ENCODE measurements at regions not wholly inside any gene's neighbourhood (a gene's known extent, or its start where the extent isn't known, plus 50 kb on each side); places are given as distances from the start of the nearest gene placed in this dataset.
"Not testable (repeated sequence)": the region's sequence is repeated elsewhere in the genome, so short reads cannot be mapped to it uniquely, and the experiment has no call there.

DNA sequence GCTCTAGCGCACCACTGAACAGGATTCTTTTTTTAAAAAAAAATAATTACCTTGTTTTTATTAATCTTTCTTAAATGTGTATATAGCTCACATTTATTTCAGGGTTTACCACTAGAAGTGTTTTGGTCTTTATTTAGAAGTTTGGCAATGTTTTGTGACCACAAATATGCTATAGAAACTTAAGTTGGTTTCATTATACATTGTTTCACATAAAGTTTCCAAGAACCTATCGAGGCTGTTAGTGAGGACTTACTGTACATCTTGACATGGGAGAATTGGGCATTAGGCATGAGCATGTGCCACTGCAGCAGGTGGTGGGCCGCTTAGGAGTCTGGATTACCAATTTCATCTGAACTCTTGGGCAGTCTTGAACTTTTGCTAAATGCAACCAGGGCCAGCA, 77.9 kb upstream of the TMEM164 start:
- H3K36me3 Mint-ChIP-seq; H3K4me1 Mint-ChIP-seq (ENCODE audit: low read depth); H3K27me3 Mint-ChIP-seq; H3K9me3 Mint-ChIP-seq; H3K4me3 Mint-ChIP-seq; POLR2A ChIA-PET; intact Hi-C loops (cut with micrococcal nuclease); DNase-seq; CTCF ChIA-PET; H3K27ac Mint-ChIP-seq: not testable (repeated sequence)

DNA sequence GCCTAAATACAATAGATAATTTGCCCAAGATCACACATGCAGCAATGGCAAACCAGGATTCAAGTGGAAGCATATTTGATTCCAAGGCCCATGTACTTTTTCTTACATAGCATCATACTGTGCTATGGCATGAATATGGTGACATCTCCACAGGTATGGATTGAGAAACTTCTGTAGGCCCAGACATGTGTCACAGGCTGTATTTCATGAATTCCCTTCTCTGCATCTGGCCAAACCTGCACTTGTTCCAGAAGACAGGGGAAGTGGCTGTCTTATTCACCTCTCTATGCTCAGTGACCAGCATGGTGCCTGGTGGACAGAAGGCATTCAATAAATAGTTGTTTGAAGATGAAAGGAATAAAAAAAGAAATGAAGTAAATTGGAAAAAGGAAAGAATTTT, 77.3 kb upstream of the TMEM164 start:
- H3K9me3 Mint-ChIP-seq: no peaks in the 10 kb centered on the region
- DNase-seq: no peak
- ChIA-PET CTCF (no interaction called here), POLR2A (no interaction called here)
- H3K27me3 Mint-ChIP-seq: no peaks in the 10 kb centered on the region
- intact Hi-C loops (cut with micrococcal nuclease): no loop called here
- no peak overlapping the region for H3K4me3 Mint-ChIP-seq
- H3K36me3 Mint-ChIP-seq: no peaks in the 10 kb centered on the region
- H3K27ac Mint-ChIP-seq: no peak overlapping the region
- no peaks in the 10 kb centered on the region for H3K4me1 Mint-ChIP-seq (ENCODE audit: low read depth)

DNA sequence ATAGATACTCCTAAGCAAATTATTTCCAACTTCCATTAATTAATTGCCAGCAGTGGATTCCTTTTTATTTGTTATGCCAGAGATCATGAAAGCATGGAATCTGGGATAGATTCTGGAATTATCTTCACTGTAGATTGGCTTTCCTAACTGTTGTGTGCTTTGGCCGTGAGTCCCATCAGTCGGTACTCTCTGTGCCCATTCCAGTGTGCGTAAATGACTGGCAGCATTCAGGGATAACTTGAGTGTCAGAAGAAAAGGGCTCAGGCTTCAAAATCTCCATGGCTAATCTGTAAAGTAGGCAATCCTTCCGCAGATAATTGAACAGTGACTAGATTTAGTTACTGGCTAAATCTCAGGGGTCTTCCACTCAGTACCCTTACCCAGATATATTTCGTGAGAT, 76.8 kb upstream of the TMEM164 start:
- Mint-ChIP-seq H3K9me3 (no peaks in the 10 kb centered on the region), H3K36me3 (no peaks in the 10 kb centered on the region), H3K4me1 (ENCODE audit: low read depth) (no peaks in the 10 kb centered on the region), H3K27me3 (no peaks in the 10 kb centered on the region), H3K27ac (no peak overlapping the region), H3K4me3 (no peak overlapping the region)
- intact Hi-C loops (cut with micrococcal nuclease): no loop called here
- POLR2A ChIA-PET: no interaction called here
- CTCF ChIA-PET: no interaction called here
- DNase-seq: no peak

DNA sequence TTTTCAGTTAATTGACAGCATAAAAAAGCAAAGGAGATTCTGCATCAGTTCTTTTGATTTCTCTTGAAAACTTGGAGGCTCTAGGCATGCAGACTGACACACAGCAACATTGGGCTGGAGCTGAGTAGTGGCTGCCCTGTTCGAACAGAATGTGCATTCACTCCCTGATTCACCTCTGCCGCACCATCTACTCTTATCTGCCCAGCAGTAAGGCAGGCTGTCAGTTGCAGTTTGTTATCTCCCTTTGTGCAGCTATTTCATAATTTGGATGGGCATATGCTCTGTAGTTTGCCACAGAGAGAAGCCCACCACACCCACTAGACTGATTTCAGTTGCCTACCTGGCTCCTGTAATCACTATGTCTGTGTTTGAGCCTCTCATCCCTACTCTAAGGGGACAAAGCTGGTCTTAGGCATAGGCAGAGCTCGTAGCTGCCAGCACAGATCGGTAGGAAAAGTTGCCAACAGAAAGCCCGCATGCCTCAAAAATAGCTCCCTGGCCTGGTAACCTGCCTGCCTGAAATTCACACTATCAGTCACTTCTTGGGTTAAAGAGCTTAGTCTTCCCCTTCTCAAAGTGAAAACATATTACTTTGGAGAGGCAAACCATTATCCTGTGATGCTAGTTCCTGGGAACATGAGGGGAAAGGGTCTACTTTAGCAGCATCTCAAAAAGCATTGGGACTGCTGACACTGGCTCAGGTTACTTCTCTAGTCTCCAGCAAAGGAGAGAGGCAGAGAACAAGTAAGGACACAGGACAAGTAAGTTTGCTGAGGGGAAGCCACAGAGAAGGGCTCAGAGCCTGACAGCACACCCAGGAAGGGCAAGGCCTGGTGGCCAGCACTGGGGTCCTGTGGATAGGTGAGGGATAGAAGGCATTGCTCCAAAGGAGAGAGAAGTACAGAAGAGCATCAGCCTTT, 75.9 kb upstream of the TMEM164 start:
- Mint-ChIP-seq H3K4me1 (ENCODE audit: low read depth) (no peaks in the 10 kb centered on the region), H3K27me3 (no peaks in the 10 kb centered on the region), H3K27ac (no peak overlapping the region), H3K36me3 (no peaks in the 10 kb centered on the region), H3K4me3 (no peak overlapping the region), H3K9me3 (no peaks in the 10 kb centered on the region)
- DNase-seq: no peak
- intact Hi-C loops (cut with micrococcal nuclease): no loop called here
- POLR2A ChIA-PET: no interaction called here
- CTCF ChIA-PET: no interaction called here

DNA sequence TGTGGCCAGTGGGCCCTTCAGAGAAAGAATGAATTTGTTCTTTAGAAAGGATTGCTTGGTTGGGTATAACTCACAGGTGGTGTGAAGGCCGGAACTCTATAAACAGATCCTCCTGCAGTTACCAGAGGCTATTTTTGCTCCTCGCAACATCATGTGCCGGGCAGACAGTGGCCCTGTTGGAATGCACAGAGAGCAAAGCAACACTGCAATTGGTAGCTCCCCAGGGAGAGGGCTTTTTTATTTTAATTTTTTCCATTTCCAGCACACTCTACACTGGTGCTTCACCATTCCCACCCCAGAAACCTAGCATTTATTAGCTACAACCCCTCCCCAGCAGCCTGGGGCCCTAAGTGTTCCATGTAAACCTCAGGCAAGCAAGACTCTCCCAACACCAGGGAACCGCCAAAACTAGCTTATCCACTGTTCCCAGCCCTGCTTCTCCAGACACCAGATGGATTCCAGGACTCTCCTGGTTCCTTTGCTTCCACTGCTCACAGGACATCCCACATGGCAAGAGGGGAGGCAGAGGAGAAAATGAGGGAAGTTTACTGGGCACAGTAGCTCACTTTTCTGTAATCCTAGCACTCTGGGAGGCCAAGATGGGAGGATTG, 75.1 kb upstream of the TMEM164 start:
- intact Hi-C loops (cut with micrococcal nuclease): no loop called here
- Mint-ChIP-seq H3K27me3 (no peaks in the 10 kb centered on the region), H3K4me1 (ENCODE audit: low read depth) (no peaks in the 10 kb centered on the region), H3K27ac (no peak overlapping the region), H3K4me3 (no peak overlapping the region), H3K9me3 (no peaks in the 10 kb centered on the region), H3K36me3 (no peaks in the 10 kb centered on the region)
- POLR2A ChIA-PET: no interaction called here
- DNase-seq: no peak
- CTCF ChIA-PET: no interaction called here

DNA sequence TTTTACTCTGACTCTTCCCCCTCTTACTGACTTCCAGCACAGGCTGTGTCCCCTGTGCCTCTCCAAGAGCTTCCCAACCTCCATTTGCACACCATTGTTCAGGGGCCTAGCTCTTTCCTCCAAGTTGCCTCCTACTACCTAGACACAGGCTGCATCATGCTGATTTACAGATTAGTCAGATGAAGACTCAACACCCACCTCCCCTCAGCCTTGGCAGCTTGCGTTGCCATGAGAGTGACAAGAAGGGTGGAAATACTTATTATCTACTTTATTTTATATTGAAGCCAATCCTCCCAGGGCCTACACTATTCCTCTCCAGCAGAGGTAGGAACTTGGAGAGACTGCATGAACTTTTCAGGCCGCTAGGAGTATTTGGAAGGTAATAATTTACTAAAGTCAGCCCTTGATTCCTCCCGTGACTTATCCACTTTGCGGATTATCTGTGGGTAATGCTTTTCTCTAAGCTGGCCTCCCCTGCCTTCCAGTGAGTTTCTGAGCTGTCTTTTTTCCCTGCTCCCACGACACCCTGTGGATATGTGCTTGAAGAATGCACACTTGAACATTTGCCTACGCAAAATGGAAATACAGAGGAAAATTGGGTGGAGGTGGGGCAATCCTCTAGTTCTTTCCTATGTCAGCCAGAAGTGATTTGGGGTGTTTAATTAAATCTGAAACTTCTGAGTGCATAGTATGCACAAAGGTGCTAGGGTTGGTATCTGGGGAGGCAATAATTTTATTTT, 74.1 kb upstream of the TMEM164 start:
- no peaks in the 10 kb centered on the region for H3K4me1 Mint-ChIP-seq (ENCODE audit: low read depth)
- H3K27me3 Mint-ChIP-seq: no peaks in the 10 kb centered on the region
- H3K27ac Mint-ChIP-seq: no peak overlapping the region
- H3K4me3 Mint-ChIP-seq: no peak overlapping the region
- POLR2A ChIA-PET: no interaction called here
- CTCF ChIA-PET: no interaction called here
- no peaks in the 10 kb centered on the region for H3K9me3 Mint-ChIP-seq
- H3K36me3 Mint-ChIP-seq: no peaks in the 10 kb centered on the region
- intact Hi-C loops (cut with micrococcal nuclease): no loop called here
- DNase-seq: no peak

DNA sequence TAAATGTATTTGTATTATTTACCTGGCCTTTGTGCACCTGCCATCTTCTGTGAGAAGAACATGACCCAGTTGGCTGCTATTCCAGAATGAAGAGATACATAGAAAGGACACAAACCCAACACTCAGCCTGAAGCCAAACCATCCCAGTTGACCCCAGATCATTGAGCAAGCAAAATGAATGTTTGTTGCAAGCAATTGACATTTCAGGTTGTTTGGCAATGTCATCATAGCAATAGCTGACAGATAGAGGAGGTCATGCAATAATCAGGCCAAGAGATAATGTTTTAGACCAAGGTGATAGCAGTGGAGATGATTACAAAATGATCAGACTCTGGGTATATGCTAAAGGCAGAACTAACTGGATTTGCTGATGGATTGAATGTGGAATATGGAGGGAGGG, 71.2 kb upstream of the TMEM164 start:
- Mint-ChIP-seq H3K4me1 (ENCODE audit: low read depth) (no peaks in the 10 kb centered on the region), H3K36me3 (no peaks in the 10 kb centered on the region), H3K4me3 (no peak overlapping the region), H3K9me3 (no peaks in the 10 kb centered on the region), H3K27ac (no peak overlapping the region), H3K27me3 (no peaks in the 10 kb centered on the region)
- no peak for DNase-seq
- ChIA-PET POLR2A (no interaction called here), CTCF (no interaction called here)
- intact Hi-C loops (cut with micrococcal nuclease): no loop called here

DNA sequence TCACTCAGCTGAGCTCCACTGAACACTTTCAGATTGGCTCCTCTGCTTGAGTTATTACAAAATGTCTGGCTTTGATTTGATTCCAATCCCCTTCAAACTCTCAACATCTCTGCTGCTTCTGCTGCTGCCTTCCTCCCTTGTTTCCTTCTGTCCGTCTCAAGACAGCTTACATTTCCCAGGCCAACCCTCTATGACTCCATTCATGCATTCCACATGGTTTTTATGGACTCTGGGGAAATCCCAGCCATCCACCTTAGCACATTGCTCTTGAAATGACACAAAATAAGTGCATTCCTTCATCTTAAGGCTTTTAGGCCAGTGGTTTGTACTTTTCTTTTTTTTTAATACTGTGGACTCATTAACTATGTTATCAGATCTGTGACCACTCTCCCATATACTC, 68.5 kb upstream of the TMEM164 start:
- Mint-ChIP-seq H3K9me3 (no peaks in the 10 kb centered on the region), H3K4me1 (ENCODE audit: low read depth) (no peaks in the 10 kb centered on the region), H3K27ac (no peak overlapping the region), H3K4me3 (no peak overlapping the region), H3K36me3 (no peaks in the 10 kb centered on the region), H3K27me3 (no peaks in the 10 kb centered on the region)
- ChIA-PET CTCF (no interaction called here), POLR2A (no interaction called here)
- DNase-seq: no peak
- intact Hi-C loops (cut with micrococcal nuclease): no loop called here

DNA sequence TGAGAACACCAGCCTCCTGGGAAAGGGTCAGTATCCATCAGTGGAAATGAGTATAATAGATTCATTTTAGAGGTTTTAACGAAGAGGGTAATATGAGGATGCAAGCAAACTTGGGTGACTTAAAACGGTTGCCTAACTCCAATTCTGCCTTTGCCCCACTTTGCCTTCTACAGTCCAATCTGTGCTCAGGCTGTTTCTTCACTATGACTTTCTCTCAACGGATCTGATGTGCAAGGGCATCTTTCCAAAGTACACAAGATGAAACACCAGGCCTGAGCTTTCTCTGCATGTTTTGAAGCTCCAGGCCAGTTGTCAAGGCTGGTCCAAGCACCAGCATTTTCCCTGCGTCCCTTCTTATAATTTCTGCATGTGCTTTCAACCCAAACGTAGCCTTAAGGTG, 68.0 kb upstream of the TMEM164 start:
- intact Hi-C loops (cut with micrococcal nuclease): no loop called here
- Mint-ChIP-seq H3K27me3 (no peaks in the 10 kb centered on the region), H3K4me3 (no peak overlapping the region), H3K27ac (no peak overlapping the region), H3K9me3 (no peaks in the 10 kb centered on the region), H3K36me3 (no peaks in the 10 kb centered on the region), H3K4me1 (ENCODE audit: low read depth) (no peaks in the 10 kb centered on the region)
- ChIA-PET CTCF (no interaction called here), POLR2A (no interaction called here)
- no peak for DNase-seq

DNA sequence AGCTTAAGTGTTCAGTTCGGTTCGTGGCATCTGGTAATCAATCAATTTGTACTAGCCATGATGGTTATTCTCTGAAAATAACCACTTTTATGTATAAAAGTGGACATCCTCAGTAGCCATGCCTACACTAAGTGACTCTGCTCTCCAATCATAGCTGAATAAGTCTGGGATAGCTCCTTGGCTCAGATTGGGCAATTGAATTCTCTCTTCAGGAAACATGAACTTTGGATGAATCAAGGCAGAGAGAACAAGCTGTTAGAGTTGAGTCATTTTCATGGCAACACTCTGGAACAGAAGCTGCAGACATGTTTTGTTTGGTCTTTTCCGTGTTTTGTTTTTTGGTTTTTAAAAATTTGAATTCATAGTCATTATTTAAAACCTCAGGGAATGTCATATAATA, 66.8 kb upstream of the TMEM164 start:
- Mint-ChIP-seq H3K27ac (no peak overlapping the region), H3K36me3 (no peaks in the 10 kb centered on the region), H3K27me3 (no peaks in the 10 kb centered on the region), H3K4me3 (no peak overlapping the region), H3K9me3 (no peaks in the 10 kb centered on the region), H3K4me1 (ENCODE audit: low read depth) (no peaks in the 10 kb centered on the region)
- intact Hi-C loops (cut with micrococcal nuclease): no loop called here
- POLR2A ChIA-PET: no interaction called here
- CTCF ChIA-PET: no interaction called here
- no peak for DNase-seq

DNA sequence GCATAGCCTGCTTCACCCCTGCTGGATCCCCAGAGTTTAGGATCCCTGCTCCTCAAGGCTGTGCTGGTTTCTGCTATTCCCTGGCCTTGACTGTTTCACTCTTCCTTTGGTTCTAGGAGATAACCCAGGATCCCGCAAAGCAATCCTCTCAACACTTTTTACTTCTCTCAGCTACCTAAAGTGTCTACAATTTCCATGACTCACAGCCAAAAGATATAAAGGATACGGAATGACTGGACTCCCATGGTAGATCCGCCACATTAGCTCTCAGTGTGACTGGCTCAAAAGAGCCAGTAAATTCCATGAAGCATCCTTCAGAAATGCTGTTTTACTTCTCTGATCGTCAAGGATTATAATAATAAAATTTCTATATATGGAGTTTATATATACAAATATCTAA, 66.3 kb upstream of the TMEM164 start:
- intact Hi-C loops (cut with micrococcal nuclease): no loop called here
- H3K27ac Mint-ChIP-seq: no peak overlapping the region
- H3K36me3 Mint-ChIP-seq: no peaks in the 10 kb centered on the region
- no peak for DNase-seq
- CTCF ChIA-PET: no interaction called here
- no peaks in the 10 kb centered on the region for H3K9me3 Mint-ChIP-seq
- no peaks in the 10 kb centered on the region for H3K27me3 Mint-ChIP-seq
- no peaks in the 10 kb centered on the region for H3K4me1 Mint-ChIP-seq (ENCODE audit: low read depth)
- POLR2A ChIA-PET: no interaction called here
- no peak overlapping the region for H3K4me3 Mint-ChIP-seq

DNA sequence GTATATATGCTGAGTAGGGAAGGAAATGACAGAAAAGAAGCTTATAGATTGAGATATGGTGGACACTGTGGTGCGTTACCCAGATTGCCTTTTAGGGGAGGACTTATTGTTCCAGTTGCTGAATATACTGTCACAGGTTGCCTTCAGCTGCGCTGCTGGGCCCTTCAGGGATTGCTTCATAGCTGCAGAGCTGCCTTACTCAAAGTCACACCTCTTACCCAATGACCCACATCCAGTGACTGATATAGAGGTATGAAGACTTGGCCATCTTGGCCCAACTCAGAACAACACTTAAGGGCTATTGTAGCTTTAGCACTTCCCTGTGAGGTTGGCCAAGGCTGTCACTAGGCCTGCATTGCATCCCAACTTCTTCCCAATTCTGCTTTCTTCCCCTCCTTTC, 63.4 kb upstream of the TMEM164 start:
- Mint-ChIP-seq H3K27ac (no peak overlapping the region), H3K27me3 (no peaks in the 10 kb centered on the region), H3K4me3 (no peak overlapping the region), H3K36me3 (no peaks in the 10 kb centered on the region), H3K4me1 (ENCODE audit: low read depth) (no peaks in the 10 kb centered on the region), H3K9me3 (no peaks in the 10 kb centered on the region)
- no peak for DNase-seq
- CTCF ChIA-PET: no interaction called here
- intact Hi-C loops (cut with micrococcal nuclease): no loop called here
- POLR2A ChIA-PET: no interaction called here

DNA sequence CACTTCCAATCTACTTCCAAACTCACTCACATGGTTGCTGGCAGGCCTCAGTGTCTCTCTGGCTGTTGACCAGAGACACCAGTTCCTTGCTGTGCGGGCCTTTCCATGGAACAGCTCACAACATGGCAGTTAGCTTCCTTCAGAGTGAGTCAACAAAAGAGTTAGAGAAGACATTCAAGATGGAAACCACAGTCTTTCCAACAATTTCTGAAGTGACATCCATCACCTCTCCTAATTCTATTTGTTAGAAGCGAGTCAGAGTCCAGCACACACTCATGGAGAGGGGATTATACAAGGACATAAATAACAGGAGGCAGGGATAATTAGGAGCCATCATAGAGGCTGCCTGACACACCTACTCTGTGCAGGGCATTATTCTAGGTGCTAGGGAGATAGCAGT, 62.5 kb upstream of the TMEM164 start:
- intact Hi-C loops (cut with micrococcal nuclease): no loop called here
- Mint-ChIP-seq H3K9me3 (no peaks in the 10 kb centered on the region), H3K4me1 (ENCODE audit: low read depth) (no peaks in the 10 kb centered on the region), H3K36me3 (no peaks in the 10 kb centered on the region), H3K27ac (no peak overlapping the region), H3K4me3 (no peak overlapping the region), H3K27me3 (no peaks in the 10 kb centered on the region)
- CTCF ChIA-PET: no interaction called here
- no peak for DNase-seq
- POLR2A ChIA-PET: no interaction called here

Data from activated CD4-positive, alpha-beta memory T cell treated with anti-CD3 and anti-CD28 coated beads for 36 hours (primary cell).